Midbrain (tissue), 1 donor: ENCODE measurements at regions not wholly inside any gene's neighbourhood (a gene's known extent, or its start where the extent isn't known, plus 50 kb on each side); places are given as distances from the start of the nearest gene placed in this dataset.
"Not testable (repeated sequence)": the region's sequence is repeated elsewhere in the genome, so short reads cannot be mapped to it uniquely, and the experiment has no call there.

ENCODE experiments used
- DNase-seq: peaks from one replicate; lab custom pipeline; 2025; lab: John Stamatoyannopoulos, UW

GRCh38 chr10:8379906-8380832, 325.7 kb downstream of the GATA3 start:
- no peak for DNase-seq

- no peak for DNase-seq
Measured at GRCh38 chr10:8380833-8381496, 326.5 kb downstream of the GATA3 start.

DNA sequence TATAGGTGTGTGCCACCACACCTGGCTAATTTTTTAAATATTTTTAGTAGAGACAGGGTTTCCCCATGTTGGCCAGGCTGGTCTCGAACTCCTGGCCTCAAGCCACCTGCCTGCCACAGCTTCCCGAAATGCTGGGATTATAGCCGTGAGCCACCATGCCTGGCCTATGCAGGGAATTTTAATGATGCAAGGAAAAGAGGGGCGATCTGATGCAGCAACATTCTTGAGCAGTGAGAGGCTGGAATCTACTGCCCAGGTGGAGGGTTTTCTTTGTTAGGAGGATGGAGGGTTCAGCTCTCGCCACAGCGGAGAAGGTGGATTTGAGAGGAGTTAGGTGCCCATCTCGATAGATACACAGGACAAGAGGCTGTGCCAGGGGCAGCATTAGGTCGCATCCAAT, 332.3 kb downstream of the GATA3 start:
- DNase-seq, result no peak

- DNase-seq, result no peak
Measured at GRCh38 chr10:8389630-8390029, 335.1 kb downstream of the GATA3 start.

DNA sequence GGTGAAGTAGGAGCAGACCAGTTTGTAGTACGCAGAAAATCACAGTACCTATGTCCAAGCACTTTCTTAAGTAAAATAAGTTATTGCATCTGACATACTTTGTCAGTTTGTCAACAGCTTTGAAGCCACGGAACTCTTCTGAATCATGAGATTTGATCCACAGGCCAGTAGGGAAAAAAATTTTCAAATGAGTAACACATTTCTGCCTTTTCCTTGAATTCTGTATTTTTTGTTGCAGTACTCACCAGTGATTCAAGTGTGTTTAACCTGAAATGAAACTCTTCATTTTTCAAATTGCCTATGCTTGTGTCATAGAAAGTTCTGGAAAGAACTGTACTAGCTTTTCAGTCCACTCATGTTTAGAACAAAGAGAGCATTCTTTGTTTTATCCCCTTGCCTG, 337.7 kb downstream of the GATA3 start:
- no peak for DNase-seq

- no peak for DNase-seq
Measured at GRCh38 chr10:8393531-8393930, 339.0 kb downstream of the GATA3 start.

GRCh38 chr10:8396675-8397074, 342.2 kb downstream of the GATA3 start:
- no peak for DNase-seq

- no peak for DNase-seq
Measured at GRCh38 chr10:8398771-8399170, 344.3 kb downstream of the GATA3 start.

- no peak for DNase-seq
Measured at GRCh38 chr10:8400151-8400550, 345.7 kb downstream of the GATA3 start.

DNA sequence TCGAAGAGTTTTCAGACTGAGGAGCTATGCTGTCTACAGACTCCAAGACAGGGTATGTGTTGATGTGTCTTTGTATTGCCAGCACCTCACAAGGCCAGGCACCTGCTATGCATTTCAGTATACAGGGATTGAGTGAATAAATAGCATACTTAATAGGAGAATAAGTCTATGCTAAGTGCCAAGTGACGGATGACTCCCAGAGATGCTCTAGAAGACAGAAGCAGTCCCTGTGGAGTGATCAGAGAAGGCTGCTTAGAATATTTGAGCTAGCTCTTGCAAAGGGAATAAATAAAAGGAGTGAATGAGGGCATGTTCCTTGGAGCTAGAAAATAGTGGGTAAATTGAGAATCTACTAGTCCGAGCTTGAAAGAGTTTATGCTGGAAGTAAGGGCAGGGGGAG, 346.4 kb downstream of the GATA3 start:
- no peak for DNase-seq

DNA sequence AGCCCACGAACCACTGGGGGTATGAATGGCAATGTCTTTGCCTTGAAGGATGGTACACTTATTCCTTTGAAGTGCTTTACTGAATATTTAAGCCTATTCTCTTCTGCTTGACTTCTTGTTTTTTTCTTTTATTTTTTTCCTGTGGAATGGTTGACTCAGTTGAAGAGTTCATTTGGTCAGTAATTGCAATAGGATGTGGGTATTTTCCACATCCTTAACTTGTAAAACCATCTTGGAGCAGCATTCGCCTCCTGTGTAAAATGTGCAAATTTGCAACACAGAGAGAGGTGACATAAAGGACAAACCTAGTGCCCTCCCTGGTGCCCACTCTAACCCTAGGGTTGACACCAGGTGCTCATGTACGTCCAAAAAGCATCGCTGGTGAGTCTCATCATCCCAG, 347.0 kb downstream of the GATA3 start:
- no peak for DNase-seq

DNA sequence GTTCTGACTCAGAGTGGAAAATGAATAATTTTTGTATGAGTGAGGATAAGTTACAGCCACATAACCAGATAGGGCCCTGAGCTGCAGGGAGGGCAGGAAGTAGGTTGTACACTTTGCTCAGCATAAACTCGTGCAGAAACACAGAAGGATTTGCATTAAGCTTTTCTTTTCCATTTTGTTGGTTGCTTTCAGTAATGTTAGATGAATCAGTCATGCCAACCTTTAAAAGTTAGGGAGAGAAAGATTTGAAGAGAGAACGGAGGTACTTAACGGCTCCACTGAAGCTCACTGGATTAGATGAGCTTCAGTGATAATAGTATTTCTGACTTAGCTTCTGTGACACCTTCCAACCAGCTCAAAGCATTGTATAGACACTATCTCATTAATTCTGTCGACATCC, 348.1 kb downstream of the GATA3 start:
- DNase-seq, result no peak

DNA sequence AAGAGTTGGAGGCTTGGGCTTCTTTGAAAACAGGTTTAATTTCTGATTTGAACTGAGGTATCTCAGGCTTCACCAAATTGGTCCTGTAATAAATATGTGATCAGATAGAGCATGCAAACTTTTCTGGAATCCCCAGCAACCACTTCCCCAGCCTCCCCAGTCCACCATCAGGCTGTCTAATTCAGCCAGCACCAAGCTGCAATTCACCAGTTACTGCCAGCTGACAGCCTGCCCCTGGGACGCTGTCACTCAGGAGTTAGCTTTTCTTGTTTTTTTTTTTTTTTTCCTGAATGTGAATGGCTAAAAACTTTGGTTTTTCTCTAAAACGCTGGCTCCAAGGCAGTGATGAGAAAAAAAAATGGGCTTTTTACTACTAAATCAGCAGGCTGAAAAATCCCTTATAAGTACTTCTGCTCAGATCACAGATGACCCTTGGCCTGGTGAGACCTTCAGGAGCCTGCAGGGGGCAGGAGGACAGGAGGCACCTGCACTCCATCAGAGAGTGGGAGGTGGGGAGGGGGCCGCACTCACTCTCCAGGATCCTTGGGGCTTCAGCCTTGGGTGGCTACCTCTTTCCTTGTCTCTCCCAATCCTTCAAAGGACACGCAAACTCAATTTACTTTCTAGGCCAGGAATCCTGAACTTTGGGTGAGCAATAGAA, 349.4 kb downstream of the GATA3 start:
- no peak for DNase-seq

DNA sequence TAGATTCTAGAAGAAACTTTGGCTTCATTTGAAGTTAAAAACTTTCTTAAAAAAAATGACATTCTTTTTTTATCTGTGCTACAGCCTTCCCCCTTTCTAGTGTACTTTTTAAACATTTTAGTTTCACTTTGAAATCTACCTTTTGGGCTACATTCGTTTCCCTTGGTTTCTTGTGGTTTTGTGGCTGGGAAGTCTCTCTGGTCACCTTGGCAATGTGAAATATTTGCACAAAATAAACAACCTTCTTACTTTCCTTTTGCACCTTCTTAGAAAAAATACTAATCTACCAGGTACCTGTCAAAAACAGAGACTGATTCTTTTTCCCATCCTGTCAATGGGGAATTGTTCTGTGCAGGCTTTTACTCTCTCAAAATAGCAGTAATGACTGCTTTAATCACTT, 350.2 kb downstream of the GATA3 start:
- no peak for DNase-seq

DNA sequence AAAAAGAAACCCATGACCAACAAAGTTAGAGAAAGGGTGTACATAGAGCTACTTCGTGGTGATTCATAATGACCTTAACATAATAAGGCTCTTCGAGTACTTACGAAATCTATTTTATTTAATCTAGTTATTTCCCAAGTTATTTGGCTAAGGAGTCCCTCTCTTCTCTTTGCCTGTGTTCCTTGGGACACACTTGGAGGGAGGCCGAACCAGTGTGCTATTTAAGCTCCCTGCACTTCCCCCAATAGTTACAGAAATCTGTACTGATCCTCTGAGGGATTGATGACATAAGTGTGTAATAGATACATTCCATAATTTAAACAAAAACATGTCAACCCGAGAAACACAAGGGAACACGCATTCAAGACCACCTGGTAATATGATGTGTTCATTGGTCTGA, 351.1 kb downstream of the GATA3 start:
- DNase-seq, result no peak

DNA sequence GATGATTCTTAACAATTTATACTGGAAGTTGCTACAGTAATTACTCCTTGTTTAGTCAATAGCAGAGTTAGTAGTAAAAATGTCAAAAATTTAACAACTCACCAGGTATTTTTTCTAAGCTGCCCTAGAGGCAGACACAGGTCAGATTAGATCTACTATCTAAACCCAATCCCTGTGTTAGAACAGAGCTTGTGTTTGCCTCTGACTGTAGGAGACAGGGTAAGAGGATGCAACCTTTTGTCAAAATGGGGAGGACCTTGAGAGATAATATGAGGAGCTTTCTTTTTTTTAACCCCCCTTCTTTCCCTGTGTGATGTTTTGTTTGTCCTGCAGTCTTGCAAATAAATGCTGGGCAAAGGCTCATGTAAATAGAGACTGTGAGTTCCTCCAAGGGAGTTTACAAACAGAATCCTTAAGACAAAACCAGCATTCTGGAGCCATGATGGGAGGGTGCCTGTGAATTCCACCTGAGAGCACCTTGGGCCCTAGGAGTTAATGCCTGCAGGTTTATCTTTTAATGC, 353.1 kb downstream of the GATA3 start:
- DNase-seq, result no peak

DNA sequence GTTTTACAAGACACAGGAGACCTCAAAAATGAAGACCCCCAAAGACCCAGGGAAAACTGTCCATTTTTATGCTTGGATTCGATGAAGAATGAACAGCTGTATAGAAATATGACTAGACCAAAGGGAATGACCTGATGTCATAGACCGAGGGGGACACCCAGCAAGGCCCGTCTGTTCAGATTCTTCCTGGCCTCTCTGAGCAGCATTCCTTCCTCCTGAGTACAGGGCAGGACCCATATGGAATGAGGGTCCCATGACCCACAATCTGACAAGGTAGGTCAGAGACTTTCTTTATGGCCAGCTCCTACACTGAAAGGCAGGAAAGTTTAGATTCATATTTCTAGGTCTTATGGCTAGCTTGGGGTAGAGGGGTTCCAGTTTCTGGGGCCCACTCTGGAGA, 356.0 kb downstream of the GATA3 start:
- no peak for DNase-seq

- DNase-seq, result no peak
Measured at GRCh38 chr10:8412541-8412940, 358.1 kb downstream of the GATA3 start.

DNA sequence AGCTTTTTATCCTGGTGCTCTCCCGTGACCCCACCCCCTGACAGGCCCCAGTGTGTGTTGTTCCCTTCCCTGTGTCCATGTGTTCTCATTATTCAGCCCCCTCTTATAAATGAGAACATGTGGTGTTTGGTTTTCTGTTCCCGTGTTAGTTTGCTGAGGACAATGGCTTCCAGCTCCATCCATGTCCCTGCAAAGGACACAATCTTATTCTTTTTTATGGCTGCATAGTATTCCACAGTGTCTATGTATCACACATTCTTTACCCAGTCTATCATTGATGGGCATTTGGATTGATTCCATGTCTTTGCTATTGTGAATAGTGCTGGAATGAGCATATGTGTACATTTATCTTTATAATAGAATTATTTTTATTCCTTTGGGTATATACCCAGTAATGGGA, 360.5 kb downstream of the GATA3 start:
- DNase-seq, result not testable (repeated sequence)

DNA sequence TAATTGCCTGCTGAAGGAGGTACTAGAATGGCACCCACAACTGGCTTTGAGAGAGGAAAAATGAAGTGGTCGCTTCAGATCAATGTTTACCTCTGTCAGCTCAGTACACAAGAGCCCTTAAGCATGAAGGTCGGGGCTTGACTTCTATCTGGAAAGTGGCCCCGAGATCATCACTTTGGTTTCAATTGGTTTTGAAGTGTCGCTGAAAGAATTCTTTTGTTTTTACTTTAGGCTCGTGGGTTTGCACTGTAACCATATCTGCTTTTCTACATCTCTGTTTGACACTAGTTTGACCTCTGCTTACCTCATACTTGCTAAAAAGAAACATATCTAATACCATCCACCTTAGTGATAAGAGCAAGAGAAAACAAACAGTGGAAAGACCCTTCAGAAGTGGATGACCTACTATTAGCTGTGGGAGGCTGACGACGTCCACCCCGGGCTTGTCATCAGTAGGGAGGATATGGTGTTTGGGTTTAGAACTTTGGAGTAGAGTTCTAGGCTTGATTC, 361.8 kb downstream of the GATA3 start:
- no peak for DNase-seq

DNA sequence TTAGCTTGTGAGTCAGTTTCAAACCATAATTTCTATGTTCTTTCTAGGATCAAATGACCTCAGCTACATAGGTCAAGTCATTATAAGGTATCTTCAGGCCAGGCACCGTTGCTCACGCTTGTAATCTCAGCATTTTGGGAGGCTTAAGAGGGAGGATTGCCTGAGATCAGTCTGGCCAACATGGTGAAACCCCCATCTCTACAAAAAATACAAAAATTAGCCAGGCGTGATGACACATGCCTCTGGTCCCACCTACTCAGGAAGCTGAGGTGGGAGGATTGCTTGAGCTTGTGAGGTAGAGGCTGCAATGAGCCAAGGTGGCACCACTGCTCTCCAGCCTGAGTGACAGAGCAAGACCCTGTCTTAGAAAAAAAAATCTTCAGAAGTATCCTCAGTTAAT, 362.3 kb downstream of the GATA3 start:
- no peak for DNase-seq

GRCh38 chr10:8417631-8418030, 363.1 kb downstream of the GATA3 start:
- no peak for DNase-seq

DNA sequence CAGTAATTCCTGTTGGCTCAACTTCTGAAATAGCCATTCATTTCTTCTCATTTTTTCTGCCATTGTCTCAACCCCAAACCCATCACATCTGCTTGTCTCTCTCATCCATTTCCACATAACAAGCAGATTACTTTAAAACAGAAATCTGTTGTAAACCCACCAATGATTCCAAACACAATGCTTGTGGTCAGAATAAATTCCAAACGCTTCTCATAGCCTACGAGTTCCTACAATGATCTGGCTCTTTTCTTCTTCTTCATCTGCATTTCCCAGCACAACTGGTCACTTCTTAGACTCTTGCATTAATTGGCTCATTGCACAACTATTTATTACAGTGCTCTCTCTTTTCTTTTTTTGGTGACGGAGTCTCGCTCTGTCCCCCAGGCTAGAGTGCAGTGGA, 364.1 kb downstream of the GATA3 start:
- no peak for DNase-seq
